GM12864 (cell line): ENCODE measurements at regions not wholly inside any gene's neighbourhood (a gene's known extent, or its start where the extent isn't known, plus 50 kb on each side); places are given as distances from the start of the nearest gene placed in this dataset.

Experiments
- DNase-seq: peaks from one replicate; pipeline ENCODE4 v3.0.0-alpha.2; 2011; ENCODE audit warnings: low read depth
- H3K4me3 ChIP-seq: 2 replicates; pipeline ENCODE4 v1.5.1; 2011; ENCODE audit warnings: mild to moderate bottlenecking, low read depth, low read length, control low read depth
- TF ChIP-seq, protein P1 (sequence below): IDR thresholded peaks from 2 replicates; pipeline ENCODE4 v1.5.1; 2011; ENCODE audit warnings: low read depth, mild to moderate bottlenecking, moderate library complexity, low read length, control low read depth, inconsistent platforms; ENCODE audit errors: missing control alignments

DNA sequence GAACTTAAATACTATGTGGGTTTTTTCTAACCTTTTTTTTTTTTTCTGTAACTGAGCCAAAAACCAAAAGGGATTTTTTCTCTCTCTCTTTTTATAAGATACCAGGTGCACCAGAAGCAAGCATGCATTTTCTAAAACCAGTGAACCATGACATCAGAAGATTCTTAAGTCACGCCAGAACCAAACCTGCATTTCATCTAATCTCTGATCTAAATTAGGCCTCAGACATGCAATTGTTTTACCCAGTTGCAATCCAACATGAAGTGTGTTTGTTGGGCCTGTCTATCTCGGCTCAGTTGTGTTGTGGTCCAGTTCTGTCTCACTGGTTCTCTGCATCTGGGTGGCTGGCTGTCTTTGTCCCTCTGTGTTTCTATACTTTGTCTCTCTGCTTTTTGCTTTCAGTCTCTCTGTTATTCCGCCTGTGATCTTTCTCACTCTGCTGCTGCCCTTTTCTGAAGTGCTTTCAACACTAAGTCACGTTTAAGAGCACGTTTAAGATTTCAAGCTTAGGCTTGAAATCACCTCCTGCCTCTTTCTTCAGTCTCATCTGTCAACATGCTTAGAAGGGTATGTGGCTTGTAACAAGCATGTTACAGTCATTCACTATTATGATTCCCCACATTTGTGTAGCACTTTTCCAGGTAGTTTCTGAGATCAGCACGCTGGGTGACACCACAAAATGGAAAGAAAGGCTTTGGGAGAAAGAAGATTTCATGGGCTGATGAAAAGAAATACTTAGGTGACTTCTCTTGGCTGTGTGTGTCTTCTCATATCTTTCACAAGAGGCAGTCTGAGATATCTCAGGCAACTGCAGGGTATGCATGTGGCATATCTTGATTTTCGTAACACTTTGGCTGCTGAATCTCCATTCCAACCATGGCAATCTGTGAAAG, 488.9 kb downstream of the SHISA9 start:
- TF ChIP-seq, protein P1, sequence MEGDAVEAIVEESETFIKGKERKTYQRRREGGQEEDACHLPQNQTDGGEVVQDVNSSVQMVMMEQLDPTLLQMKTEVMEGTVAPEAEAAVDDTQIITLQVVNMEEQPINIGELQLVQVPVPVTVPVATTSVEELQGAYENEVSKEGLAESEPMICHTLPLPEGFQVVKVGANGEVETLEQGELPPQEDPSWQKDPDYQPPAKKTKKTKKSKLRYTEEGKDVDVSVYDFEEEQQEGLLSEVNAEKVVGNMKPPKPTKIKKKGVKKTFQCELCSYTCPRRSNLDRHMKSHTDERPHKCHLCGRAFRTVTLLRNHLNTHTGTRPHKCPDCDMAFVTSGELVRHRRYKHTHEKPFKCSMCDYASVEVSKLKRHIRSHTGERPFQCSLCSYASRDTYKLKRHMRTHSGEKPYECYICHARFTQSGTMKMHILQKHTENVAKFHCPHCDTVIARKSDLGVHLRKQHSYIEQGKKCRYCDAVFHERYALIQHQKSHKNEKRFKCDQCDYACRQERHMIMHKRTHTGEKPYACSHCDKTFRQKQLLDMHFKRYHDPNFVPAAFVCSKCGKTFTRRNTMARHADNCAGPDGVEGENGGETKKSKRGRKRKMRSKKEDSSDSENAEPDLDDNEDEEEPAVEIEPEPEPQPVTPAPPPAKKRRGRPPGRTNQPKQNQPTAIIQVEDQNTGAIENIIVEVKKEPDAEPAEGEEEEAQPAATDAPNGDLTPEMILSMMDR = no peak
- DNase-seq = peak; percentile 47

DNA sequence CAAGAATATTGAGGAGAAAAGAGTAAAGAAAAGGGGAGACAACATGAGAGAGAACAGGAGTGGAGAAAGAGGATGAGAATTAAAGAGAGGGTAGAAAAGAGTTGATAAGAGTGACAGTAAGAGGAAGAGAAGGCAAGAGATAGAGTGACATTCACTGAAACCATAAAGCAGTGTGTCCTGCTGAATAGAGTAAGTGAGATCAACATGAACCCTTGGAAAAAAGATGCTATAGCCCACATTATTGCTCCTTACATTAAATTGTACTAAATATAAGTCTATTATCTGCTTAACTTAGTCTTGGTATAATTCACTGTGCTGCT, 489.5 kb downstream of the SHISA9 start:
- DNase-seq = no peak
- TF ChIP-seq, protein P1 = no peak
- H3K4me3 ChIP-seq = no peak overlapping the region

More for the DNA sequence above, 488.9 kb downstream of the SHISA9 start:
- no peak overlapping the region; the same call in 1 of the 2 replicates for H3K4me3 ChIP-seq

DNA sequence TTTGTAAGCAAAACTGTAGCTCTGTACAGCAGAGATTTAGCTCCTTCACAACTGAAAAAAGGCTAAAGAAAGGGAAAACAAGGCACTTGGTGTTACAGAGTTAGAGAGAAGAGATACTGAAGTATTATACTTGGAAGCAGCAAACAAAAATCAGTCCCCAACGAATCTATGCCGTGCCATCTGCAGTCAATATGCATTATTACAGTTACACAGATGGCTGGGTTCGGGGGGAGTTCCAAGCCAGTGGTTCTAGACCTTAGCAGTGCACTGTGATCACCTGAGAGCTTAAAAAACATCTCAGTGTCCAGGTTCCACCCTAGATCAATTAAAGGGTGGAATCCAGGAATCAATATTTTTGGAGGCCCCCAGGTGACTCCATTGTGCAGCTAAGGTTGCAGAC, 489.9 kb downstream of the SHISA9 start:
- H3K4me3 ChIP-seq = no peak overlapping the region
- TF ChIP-seq, protein P1 = no peak
- DNase-seq = peak; percentile 2

DNA sequence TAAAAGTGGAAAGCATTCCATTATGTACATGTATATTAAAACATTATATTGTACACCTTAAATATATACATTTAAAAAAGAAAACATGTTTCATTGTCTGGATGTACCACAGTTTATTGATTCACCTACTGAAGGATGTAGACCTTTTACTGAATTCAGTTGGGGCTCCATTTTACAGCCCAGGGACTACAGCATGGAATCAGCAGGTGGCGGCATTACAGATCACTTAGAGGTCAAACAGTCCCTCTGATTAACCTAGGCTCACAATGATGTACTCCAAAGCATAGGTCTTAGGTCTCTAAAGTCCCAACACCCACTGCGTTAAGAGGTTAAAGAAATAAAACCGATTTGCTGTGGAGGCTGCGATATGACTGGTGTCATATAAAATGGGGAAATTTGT, 490.9 kb downstream of the SHISA9 start:
- no peak overlapping the region for H3K4me3 ChIP-seq
- TF ChIP-seq, protein P1 = no peak
- no peak for DNase-seq

DNA sequence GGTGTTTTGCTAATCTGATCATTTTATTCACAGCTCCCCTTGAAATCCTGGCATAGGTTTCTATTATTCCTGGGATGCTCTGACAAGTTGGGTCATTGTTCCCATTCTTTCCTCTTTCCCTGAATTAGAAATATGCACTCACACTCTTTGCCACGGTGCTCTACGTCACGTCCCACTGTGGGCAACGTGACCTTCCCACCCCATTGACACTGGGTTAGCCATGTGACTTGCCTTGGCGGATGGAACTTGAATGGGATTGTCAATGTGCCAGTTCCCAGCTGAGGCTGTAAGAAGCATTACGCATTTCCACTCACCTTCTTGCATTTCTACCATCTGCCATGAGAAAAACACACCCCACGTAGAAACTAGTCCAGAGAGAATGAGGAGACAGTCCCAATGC, 492.4 kb downstream of the SHISA9 start:
- no peak overlapping the region for H3K4me3 ChIP-seq
- TF ChIP-seq, protein P1 = no peak
- no peak for DNase-seq

DNA sequence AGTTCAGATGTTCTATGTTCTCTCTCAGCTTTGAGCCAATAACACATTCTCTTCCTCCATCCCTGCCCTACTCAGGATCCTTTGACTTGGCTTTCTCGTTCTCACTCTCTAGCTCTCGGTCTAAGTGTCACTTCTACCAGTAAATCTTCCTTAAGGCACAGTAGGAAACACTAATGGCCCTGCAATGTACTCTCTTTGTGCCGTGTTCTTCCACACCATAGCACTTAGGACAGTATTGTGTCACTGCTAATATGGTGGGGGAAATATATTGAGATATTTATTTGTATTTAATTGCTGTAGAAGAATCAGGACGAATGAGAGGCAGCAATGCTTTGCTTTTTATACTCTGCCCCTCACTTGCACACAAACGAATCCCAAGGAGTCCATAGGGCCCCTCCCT, 493.1 kb downstream of the SHISA9 start:
- TF ChIP-seq, protein P1 = no peak
- H3K4me3 ChIP-seq = no peak overlapping the region
- no peak for DNase-seq

DNA sequence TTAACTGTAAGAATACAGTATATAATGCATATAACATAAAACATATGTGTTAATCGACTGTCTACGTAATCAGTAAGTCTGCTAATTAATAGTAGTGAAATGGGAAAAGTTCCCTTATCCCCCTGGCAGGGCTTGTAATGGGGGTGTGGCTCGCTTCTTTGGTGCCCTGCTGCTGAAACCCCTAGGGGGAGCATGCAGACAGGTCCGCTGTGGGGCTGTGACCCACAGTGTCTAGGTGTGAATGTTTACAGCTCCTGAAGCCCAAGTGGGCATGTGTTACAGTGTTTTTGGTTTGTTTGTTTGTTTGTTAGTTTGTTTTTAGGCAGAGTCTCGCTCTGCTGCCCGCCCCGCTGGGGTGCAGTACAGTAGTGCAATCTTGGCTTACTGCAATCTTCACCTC, 495.7 kb downstream of the SHISA9 start:
- H3K4me3 ChIP-seq = no peak overlapping the region
- DNase-seq = no peak
- TF ChIP-seq, protein P1 = peak; percentile 28
